ENCODE measurements at regions not wholly inside any gene's neighbourhood (a gene's known extent, or its start where the extent isn't known, plus 50 kb on each side); places are given as distances from the start of the nearest gene placed in this dataset.

DNA sequence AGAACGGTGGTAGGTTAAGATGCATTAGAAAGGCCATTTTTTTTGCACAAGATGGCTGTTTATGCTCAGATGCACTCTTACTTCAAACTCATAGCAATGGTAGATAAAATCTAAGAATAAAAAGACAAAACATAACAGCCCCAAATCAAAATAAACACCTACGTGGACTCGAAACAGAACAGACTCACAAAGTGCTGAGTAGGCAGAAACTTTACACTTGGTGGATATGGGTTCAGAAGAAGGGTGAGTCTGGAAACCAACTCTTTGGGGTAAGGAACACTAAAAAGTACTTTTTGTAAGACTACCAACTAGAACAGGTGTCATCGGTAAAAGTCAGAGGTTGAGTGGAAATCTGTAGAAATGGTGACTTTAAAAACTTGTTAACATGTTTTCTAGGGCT lies 468.2 kb downstream of the OTOL1 start:
- no peak for TF ChIP-seq CTCF (IDR thresholded peaks at IDR 0.05; ENCODE audit: insufficient read depth, low read depth, low read length)
- TF ChIP-seq EZH2 (IDR thresholded peaks at IDR 0.05; ENCODE audit: insufficient read depth, low read length) = no peak
